ENCODE measurements at regions not wholly inside any gene's neighbourhood (a gene's known extent, or its start where the extent isn't known, plus 50 kb on each side); places are given as distances from the start of the nearest gene placed in this dataset.

DNA sequence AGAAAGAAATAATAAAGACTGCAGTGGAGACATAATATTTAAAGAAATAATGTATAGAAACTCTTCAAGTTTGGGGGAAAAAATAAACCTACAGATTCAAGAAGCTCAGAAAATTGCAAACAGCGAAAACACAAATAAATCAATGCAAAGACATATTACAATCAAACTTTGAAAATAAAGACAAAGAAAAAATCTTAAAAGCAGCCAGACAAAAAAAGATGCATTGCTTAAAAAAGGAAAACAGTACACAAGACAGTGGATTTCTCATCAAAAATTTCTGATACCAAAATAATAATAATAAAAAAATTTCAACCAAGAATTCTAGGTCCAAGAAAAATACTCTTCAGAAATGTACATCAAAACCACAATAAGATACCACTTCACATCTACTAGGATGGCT lies 681.0 kb downstream of the UQCRFS1 start:
- ChIA-PET POLR2A (no interaction called here), CTCF (no interaction called here)
- no peak for DNase-seq (ENCODE audit: extremely low spot score)
- TF ChIP-seq, protein P1, sequence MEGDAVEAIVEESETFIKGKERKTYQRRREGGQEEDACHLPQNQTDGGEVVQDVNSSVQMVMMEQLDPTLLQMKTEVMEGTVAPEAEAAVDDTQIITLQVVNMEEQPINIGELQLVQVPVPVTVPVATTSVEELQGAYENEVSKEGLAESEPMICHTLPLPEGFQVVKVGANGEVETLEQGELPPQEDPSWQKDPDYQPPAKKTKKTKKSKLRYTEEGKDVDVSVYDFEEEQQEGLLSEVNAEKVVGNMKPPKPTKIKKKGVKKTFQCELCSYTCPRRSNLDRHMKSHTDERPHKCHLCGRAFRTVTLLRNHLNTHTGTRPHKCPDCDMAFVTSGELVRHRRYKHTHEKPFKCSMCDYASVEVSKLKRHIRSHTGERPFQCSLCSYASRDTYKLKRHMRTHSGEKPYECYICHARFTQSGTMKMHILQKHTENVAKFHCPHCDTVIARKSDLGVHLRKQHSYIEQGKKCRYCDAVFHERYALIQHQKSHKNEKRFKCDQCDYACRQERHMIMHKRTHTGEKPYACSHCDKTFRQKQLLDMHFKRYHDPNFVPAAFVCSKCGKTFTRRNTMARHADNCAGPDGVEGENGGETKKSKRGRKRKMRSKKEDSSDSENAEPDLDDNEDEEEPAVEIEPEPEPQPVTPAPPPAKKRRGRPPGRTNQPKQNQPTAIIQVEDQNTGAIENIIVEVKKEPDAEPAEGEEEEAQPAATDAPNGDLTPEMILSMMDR (IDR thresholded peaks at IDR 0.05; ENCODE audit: control extremely low read depth, extremely low read depth, low read depth, missing control alignments) = no peak

GRCh38 chr19:28530406-28531035 lies 682.4 kb downstream of the UQCRFS1 start:
- POLR2A ChIA-PET = no interaction called here
- CTCF ChIA-PET = no interaction called here
- TF ChIP-seq, protein P1 (IDR thresholded peaks at IDR 0.05; ENCODE audit: control extremely low read depth, extremely low read depth, low read depth, missing control alignments) = no peak
- DNase-seq (ENCODE audit: extremely low spot score) = no peak

DNA sequence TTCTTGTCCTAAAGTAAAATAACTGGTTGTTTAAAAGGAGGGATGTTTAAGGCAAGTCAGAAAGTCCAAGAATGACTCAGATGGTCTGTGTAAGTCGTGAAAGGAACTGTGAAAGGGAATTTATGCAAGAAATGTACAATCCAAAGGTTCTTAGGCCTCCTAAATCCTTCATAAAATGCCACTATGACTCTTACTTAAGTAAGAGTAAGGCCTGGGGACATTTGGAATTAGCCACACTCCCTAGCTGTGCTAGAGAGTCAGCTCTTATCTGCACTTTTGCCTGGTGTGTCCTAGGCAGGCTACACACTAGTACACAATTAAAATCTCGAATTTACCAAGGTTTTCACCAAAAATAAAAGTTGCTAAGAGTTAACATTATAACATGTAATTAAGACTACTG lies 686.9 kb downstream of the UQCRFS1 start:
- ChIA-PET CTCF (no interaction called here), POLR2A (no interaction called here)
- DNase-seq (ENCODE audit: extremely low spot score) = no peak
- TF ChIP-seq, protein P1 (IDR thresholded peaks at IDR 0.05; ENCODE audit: control extremely low read depth, extremely low read depth, low read depth, missing control alignments) = no peak

DNA sequence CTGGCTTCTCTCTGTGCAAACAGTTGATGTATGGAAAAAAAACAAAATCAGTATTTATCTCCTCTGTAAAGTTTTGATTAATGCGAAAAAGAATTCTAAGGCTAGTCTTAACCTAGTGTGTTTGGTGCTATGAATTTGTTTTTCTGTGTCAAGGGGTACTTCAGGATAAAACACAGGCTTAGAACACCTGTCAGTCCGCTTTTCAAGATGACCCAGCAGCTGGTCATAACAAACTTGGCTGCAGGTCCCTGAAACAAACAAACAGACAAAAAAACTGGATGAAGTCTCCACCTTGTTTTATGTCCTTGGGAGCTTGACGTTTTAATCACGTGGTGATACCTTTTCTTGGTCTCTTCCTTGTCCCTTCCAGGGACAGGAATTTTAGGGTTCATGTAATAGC lies 689.3 kb downstream of the UQCRFS1 start:
- TF ChIP-seq, protein P1 (IDR thresholded peaks at IDR 0.05; ENCODE audit: control extremely low read depth, extremely low read depth, low read depth, missing control alignments) = no peak
- POLR2A ChIA-PET = no interaction called here
- CTCF ChIA-PET = no interaction called here
- DNase-seq (ENCODE audit: extremely low spot score) = no peak

GRCh38 chr19:28522545-28522922 lies 690.4 kb downstream of the UQCRFS1 start:
- no peak for DNase-seq (ENCODE audit: extremely low spot score)
- TF ChIP-seq, protein P1 (IDR thresholded peaks at IDR 0.05; ENCODE audit: control extremely low read depth, extremely low read depth, low read depth, missing control alignments) = no peak
- POLR2A ChIA-PET = no interaction called here
- CTCF ChIA-PET = no interaction called here

- DNase-seq (ENCODE audit: extremely low spot score) = no peak
- TF ChIP-seq, protein P1 (IDR thresholded peaks at IDR 0.05; ENCODE audit: control extremely low read depth, extremely low read depth, low read depth, missing control alignments) = no peak
- ChIA-PET CTCF (no interaction called here), POLR2A (no interaction called here)
These were observed 691.1 kb downstream of the UQCRFS1 start for GRCh38 chr19:28521614-28522544.
